Endothelial cell of umbilical vein (primary cell): ENCODE measurements at regions not wholly inside any gene's neighbourhood (a gene's known extent, or its start where the extent isn't known, plus 50 kb on each side); places are given as distances from the start of the nearest gene placed in this dataset.

Experiments used
- BruUV-seq: library from RNA; stranded (reverse); fragments of 400-500 nt; replicated peaks from 2 replicates; lab custom pipeline; 2021; lab: Mats Ljungman, UMichigan
- CTCF ChIA-PET: fragments of 300-600, 350-600 bp; sonication (Branson Sonifier 250); formaldehyde crosslinking; loops from one replicate; lab custom pipeline; 2021; ENCODE audit warnings: antibody characterized with exemption, inconsistent platforms; lab: Charles Lee
- POLR2A ChIA-PET: fragments of 300-600, 350-600 bp; sonication (Branson Sonifier 250); formaldehyde crosslinking; loops from one replicate; lab custom pipeline; 2021; ENCODE audit warnings: antibody characterized with exemption, inconsistent platforms; lab: Charles Lee
- DNase-seq: peaks from one replicate; pipeline ENCODE4 v3.0.0-alpha.2; 2011; ENCODE audit warnings: low read depth, low spot score
- FAIRE-seq: peaks from 2 replicates; lab custom pipeline; 2011; peaks lifted over from hg19 to GRCh38; lab: Jason Lieb, UNC
- H2AFZ ChIP-seq: 2 replicates; pipeline ENCODE4 v1.6.0; 2012; ENCODE audit warnings: low read depth, low read length, control low read depth, inconsistent platforms
- H3K27ac ChIP-seq: 2 replicates; pipeline ENCODE4 v1.5.1; 2011; ENCODE audit warnings: low read depth, mild to moderate bottlenecking, control low read depth, low read length, moderate library complexity; ENCODE audit not compliant: insufficient read depth
- H3K27me3 ChIP-seq, 2 experiments: 2 replicates each; pipeline versions ENCODE4 v1.6.0 to v1.6.1; 2011; ENCODE audit warnings: low read length in 2 of 2, mixed read lengths in 1 of 2; ENCODE audit not compliant: control insufficient read depth in 2 of 2, insufficient read depth in 2 of 2
- H3K36me3 ChIP-seq, 2 experiments: 2 replicates in 1 of 2; 3 replicates in 1 of 2; pipeline ENCODE4 v1.5.1; 2011; ENCODE audit warnings: low read length in 2 of 2, mild to moderate bottlenecking in 1 of 2, moderate library complexity in 1 of 2; ENCODE audit not compliant: control insufficient read depth in 2 of 2, insufficient read depth in 2 of 2; ENCODE audit errors: extremely low read depth in 1 of 2
- H3K4me1 ChIP-seq: 3 replicates; pipeline ENCODE4 v1.5.1; 2011; ENCODE audit warnings: mild to moderate bottlenecking, low read length; ENCODE audit not compliant: control insufficient read depth, insufficient read depth; ENCODE audit errors: extremely low read depth
- H3K4me2 ChIP-seq: 2 replicates; pipeline ENCODE4 v1.6.1; 2011; ENCODE audit warnings: low read length, control low read depth, mixed read lengths; ENCODE audit not compliant: insufficient read depth
- H3K4me3 ChIP-seq, 3 experiments: fragments of 200-600 bp in 1 of 3; sonication (generic), shearing (Covaris generic) in 1 of 3; replicated peaks in 1 of 3; 2 replicates each; pipeline ENCODE4 v1.5.1; 2011 to 2016; ENCODE audit warnings: control low read depth in 3 of 3, low read length in 3 of 3, mild to moderate bottlenecking in 2 of 3, inconsistent platforms in 1 of 3, low read depth in 1 of 3, moderate library complexity in 1 of 3; ENCODE audit not compliant: insufficient read depth in 1 of 3
- H3K79me2 ChIP-seq: 2 replicates; pipeline ENCODE4 v1.6.0; 2012; ENCODE audit warnings: low read length, inconsistent platforms; ENCODE audit not compliant: control insufficient read depth, insufficient read depth
- H3K9ac ChIP-seq: replicated peaks from 2 replicates; pipeline ENCODE3; 2011; ENCODE audit warnings: low read length, control low read depth; ENCODE audit not compliant: insufficient read depth; ENCODE audit errors: extremely low read depth
- H3K9me1 ChIP-seq: replicated peaks from 3 replicates; pipeline ENCODE4 v1.6.0; 2011; ENCODE audit warnings: mild to moderate bottlenecking, low read length; ENCODE audit not compliant: control insufficient read depth, insufficient read depth; ENCODE audit errors: extremely low read depth
- H3K9me3 ChIP-seq: replicated peaks from 2 replicates; pipeline ENCODE4 v1.5.1; 2012; ENCODE audit warnings: low read length, inconsistent platforms; ENCODE audit not compliant: control insufficient read depth, insufficient read depth
- H4K20me1 ChIP-seq: replicated peaks from 2 replicates; pipeline ENCODE3; 2011; ENCODE audit warnings: mild to moderate bottlenecking, low read length; ENCODE audit not compliant: control insufficient read depth, insufficient read depth; ENCODE audit errors: extremely low read depth
- EZH2 ChIP-seq: IDR thresholded peaks from 2 replicates; pipeline ENCODE4 v1.6.1; 2012; ENCODE audit warnings: borderline replicate concordance, low read depth, mild to moderate bottlenecking, moderate library complexity, low read length, inconsistent platforms; ENCODE audit not compliant: severe bottlenecking
- GATA2 ChIP-seq: IDR thresholded peaks from 2 replicates; pipeline ENCODE4 v1.7.0; 2011; ENCODE audit warnings: low read depth, mild to moderate bottlenecking, moderate library complexity, mixed read lengths, low read length; ENCODE audit not compliant: insufficient read length, insufficient read depth
- MYC ChIP-seq: IDR thresholded peaks from one replicate; pipeline ENCODE4 v1.6.1; 2011; ENCODE audit warnings: mild to moderate bottlenecking, low read depth, low read length
- dilution Hi-C: fragments of 300-500 bp; cut with MboI; formaldehyde crosslinking; loops from one replicate; pipeline ENCODE4 v1.15.0; 2019; ENCODE audit warnings: low sequenced_read_pairs; ENCODE audit not compliant: extremely low pct_ligation_motif_present
- intact Hi-C: fragments of 100-400 bp; cut with micrococcal nuclease; formaldehyde crosslinking; loops from one replicate; pipeline ENCODE4 v1.10.0; 2022
- TF ChIP-seq, protein P1 (sequence below), 2 donors: IDR thresholded peaks; 1 replicate in 1 of 2; 2 replicates in 1 of 2; pipeline ENCODE4 v1.5.1; 2011; ENCODE audit warnings: low read length in 2 of 2, mild to moderate bottlenecking in 2 of 2, moderate library complexity in 2 of 2, control low read depth in 1 of 2, inconsistent platforms in 1 of 2, low read depth in 1 of 2; ENCODE audit not compliant: insufficient read depth in 1 of 2; ENCODE audit errors: extremely low read depth in 1 of 2
- TF ChIP-seq, protein P2 (sequence below): IDR thresholded peaks from 2 replicates; pipeline ENCODE4 v1.6.1; 2011; ENCODE audit not compliant: insufficient read depth, insufficient read length

DNA sequence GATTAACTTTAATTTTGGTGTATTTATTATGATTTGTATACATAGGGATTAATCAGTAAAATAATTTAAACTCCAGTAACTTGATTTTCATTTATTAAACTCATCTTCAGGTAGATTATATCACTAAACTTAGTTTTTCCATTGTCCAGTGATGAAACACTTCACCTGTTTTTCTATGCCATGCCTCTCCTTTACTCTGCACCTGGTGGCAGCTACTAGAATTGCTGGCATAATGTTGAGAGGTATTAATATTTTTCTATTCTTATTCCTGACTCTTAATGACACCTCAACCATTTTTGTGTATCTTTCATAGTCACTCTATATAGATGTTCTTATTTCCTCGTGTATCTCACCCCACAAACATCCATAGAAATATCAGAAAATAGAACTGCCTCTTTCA, 940.3 kb upstream of the CRIM1 start:
- Histone ChIP-seq H3K4me1 (no peaks in the 10 kb centered on the region), H3K4me3 (no peak overlapping the region), H3K9ac (no peak overlapping the region), H4K20me1 (no peaks in the 10 kb centered on the region), H3K27me3 (no peaks in the 10 kb centered on the region), H3K4me2 (no peak overlapping the region), H2AFZ (no peak overlapping the region), H3K79me2 (no peaks in the 10 kb centered on the region), H3K27ac (no peak overlapping the region), H3K36me3 (no peaks in the 10 kb centered on the region), H3K9me1 (no peaks in the 10 kb centered on the region), H3K9me3 (no peaks in the 10 kb centered on the region)
- ChIA-PET POLR2A (no interaction called here), CTCF (interaction anchor here (1.0 to 1.2 kb wide), 4 partner anchors 8 to 1741 kb away, joined by 3 to 4 read pairs (median 3); no protein-coding TSS in a partner anchor)
- TF ChIP-seq EZH2, result no peak
- no peak for TF ChIP-seq GATA2
- TF ChIP-seq, protein P1, sequence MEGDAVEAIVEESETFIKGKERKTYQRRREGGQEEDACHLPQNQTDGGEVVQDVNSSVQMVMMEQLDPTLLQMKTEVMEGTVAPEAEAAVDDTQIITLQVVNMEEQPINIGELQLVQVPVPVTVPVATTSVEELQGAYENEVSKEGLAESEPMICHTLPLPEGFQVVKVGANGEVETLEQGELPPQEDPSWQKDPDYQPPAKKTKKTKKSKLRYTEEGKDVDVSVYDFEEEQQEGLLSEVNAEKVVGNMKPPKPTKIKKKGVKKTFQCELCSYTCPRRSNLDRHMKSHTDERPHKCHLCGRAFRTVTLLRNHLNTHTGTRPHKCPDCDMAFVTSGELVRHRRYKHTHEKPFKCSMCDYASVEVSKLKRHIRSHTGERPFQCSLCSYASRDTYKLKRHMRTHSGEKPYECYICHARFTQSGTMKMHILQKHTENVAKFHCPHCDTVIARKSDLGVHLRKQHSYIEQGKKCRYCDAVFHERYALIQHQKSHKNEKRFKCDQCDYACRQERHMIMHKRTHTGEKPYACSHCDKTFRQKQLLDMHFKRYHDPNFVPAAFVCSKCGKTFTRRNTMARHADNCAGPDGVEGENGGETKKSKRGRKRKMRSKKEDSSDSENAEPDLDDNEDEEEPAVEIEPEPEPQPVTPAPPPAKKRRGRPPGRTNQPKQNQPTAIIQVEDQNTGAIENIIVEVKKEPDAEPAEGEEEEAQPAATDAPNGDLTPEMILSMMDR (IDR thresholded peaks at IDR 0.05; ENCODE audit: extremely low read depth in 1 of 2, insufficient read depth in 1 of 2, low read depth in 1 of 2, low read length in 2 of 2), result peak in 1 of 2 donors; percentile 26
- TF ChIP-seq, protein P2, sequence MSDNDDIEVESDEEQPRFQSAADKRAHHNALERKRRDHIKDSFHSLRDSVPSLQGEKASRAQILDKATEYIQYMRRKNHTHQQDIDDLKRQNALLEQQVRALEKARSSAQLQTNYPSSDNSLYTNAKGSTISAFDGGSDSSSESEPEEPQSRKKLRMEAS, result no peak
- no peak for TF ChIP-seq MYC
- DNase-seq (no peak), FAIRE-seq (no peak)
- intact Hi-C loops (loop anchor here (2.0 kb wide), 1 partner anchor 46 kb away; no protein-coding TSS in a partner anchor), dilution Hi-C loops (no loop called here)
- BruUV-seq, result no TSS peak
